Endodermal cell (in vitro differentiated cells): ENCODE measurements at regions not wholly inside any gene's neighbourhood (a gene's known extent, or its start where the extent isn't known, plus 50 kb on each side); places are given as distances from the start of the nearest gene placed in this dataset.

Source experiments
- DNase-seq: peaks from one replicate; pipeline ENCODE4 v3.0.0-alpha.2; 2017
- H3K27ac ChIP-seq: 2 replicates; pipeline ENCODE4 v1.5.1; 2013; ENCODE audit warnings: mild to moderate bottlenecking, low read depth, low read length, moderate library complexity
- H3K27me3 ChIP-seq: 2 replicates; pipeline ENCODE4 v1.6.1; 2013; ENCODE audit warnings: mild to moderate bottlenecking, low read length, moderate library complexity; ENCODE audit not compliant: insufficient read depth, control insufficient read depth, poor library complexity, severe bottlenecking
- H3K36me3 ChIP-seq: 2 replicates; pipeline ENCODE4 v1.7.0; 2013; ENCODE audit warnings: mild to moderate bottlenecking, low read length, moderate library complexity; ENCODE audit not compliant: control insufficient read depth, insufficient read depth
- H3K4me1 ChIP-seq: one replicate; pipeline ENCODE4 v1.7.0; 2013; ENCODE audit warnings: low read length; ENCODE audit not compliant: control insufficient read depth, insufficient read depth
- H3K4me3 ChIP-seq: 2 replicates; pipeline ENCODE4 v1.5.1; 2013; ENCODE audit warnings: mild to moderate bottlenecking, low read length, moderate library complexity
- H3K9ac ChIP-seq: 2 replicates; pipeline ENCODE4 v1.6.1; 2013; ENCODE audit warnings: mild to moderate bottlenecking, low read length, moderate library complexity; ENCODE audit not compliant: poor library complexity, severe bottlenecking; ENCODE audit errors: extremely low read depth
- H3K9me3 ChIP-seq: 2 replicates; pipeline ENCODE4 v1.6.1; 2013; ENCODE audit warnings: mild to moderate bottlenecking, low read length, moderate library complexity; ENCODE audit not compliant: control insufficient read depth
- H3K27ac Mint-ChIP-seq: 2 replicates; pipeline ENCODE4 v1.8.0; 2020; ENCODE audit warnings: mixed read lengths
- H3K27me3 Mint-ChIP-seq: 2 replicates; pipeline ENCODE4 v1.8.0; 2021; ENCODE audit warnings: mild to moderate bottlenecking, mixed read lengths; ENCODE audit not compliant: insufficient read depth
- H3K36me3 Mint-ChIP-seq: 2 replicates; pipeline ENCODE4 v1.8.0; 2020; ENCODE audit warnings: low read depth, mixed read lengths
- H3K4me1 Mint-ChIP-seq: 2 replicates; pipeline ENCODE4 v1.8.0; 2020; ENCODE audit warnings: mixed read lengths
- H3K4me3 Mint-ChIP-seq: 2 replicates; pipeline ENCODE4 v1.8.0; 2020; ENCODE audit warnings: mild to moderate bottlenecking, moderate library complexity, mixed read lengths
- H3K9me3 Mint-ChIP-seq: 2 replicates; pipeline ENCODE4 v1.8.0; 2020; ENCODE audit warnings: mild to moderate bottlenecking, mixed read lengths
- WGBS, 2 experiments: methylation state at CpG; one replicate each; pipeline versions ENCODE4 v1.1.5 to v1.1.7; 2013; ENCODE audit warnings: missing lambda C conversion rate in 2 of 2, mixed read lengths in 1 of 2; ENCODE audit not compliant: insufficient coverage in 1 of 2, insufficient read length in 1 of 2; 5-methylcytosine and 5-hydroxymethylcytosine counted together
- TF ChIP-seq, protein P1 (sequence below): fragments of 200-600 bp; sonication (generic); conservative IDR thresholded peaks from 2 replicates; pipeline ENCODE4 v1.5.0; 2021; ENCODE audit warnings: antibody characterized with exemption, mild to moderate bottlenecking

DNA sequence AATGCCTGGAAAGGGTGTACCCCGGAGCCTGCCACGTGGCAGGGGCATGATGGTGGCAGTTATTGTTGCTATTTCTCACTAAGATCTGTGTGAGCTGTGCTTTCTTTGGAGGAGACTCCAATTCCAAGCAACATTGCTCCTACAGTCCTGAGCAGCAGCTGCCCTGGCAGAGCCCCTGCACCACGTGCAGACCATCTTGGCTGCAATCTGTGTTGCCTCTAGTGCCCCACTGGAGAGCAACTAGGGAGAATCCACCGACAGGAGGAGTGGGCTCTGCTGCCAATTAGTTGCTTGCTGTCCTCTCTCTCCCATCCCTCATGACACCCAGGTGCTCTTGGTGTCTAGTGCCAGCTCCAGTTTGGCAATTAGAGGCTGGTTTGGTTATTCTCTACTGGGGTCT is 116.0 kb downstream of the PXDC1 start:
- H3K9ac ChIP-seq: no peak overlapping the region
- no peaks in the 10 kb centered on the region for H3K27me3 ChIP-seq
- Mint-ChIP-seq H3K36me3 (no peaks in the 10 kb centered on the region), H3K27ac (no peak overlapping the region), H3K4me1 (peaks cover 2% of the 10 kb centered on the region), H3K4me3 (no peak overlapping the region), H3K9me3 (peaks cover 3% of the 10 kb centered on the region), H3K27me3 (no peaks in the 10 kb centered on the region)
- H3K4me3 ChIP-seq: no peak overlapping the region
- no peaks in the 10 kb centered on the region for H3K9me3 ChIP-seq
- no peaks in the 10 kb centered on the region for H3K36me3 ChIP-seq
- DNase-seq: no peak
- 87 to 97% methylated on average over 4 of the region's 4 CpGs for WGBS, 2 experiments
- no peak overlapping the region for H3K27ac ChIP-seq
- H3K4me1 ChIP-seq: peaks cover 2% of the 10 kb centered on the region
- TF ChIP-seq, protein P1, sequence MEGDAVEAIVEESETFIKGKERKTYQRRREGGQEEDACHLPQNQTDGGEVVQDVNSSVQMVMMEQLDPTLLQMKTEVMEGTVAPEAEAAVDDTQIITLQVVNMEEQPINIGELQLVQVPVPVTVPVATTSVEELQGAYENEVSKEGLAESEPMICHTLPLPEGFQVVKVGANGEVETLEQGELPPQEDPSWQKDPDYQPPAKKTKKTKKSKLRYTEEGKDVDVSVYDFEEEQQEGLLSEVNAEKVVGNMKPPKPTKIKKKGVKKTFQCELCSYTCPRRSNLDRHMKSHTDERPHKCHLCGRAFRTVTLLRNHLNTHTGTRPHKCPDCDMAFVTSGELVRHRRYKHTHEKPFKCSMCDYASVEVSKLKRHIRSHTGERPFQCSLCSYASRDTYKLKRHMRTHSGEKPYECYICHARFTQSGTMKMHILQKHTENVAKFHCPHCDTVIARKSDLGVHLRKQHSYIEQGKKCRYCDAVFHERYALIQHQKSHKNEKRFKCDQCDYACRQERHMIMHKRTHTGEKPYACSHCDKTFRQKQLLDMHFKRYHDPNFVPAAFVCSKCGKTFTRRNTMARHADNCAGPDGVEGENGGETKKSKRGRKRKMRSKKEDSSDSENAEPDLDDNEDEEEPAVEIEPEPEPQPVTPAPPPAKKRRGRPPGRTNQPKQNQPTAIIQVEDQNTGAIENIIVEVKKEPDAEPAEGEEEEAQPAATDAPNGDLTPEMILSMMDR: no peak

DNA sequence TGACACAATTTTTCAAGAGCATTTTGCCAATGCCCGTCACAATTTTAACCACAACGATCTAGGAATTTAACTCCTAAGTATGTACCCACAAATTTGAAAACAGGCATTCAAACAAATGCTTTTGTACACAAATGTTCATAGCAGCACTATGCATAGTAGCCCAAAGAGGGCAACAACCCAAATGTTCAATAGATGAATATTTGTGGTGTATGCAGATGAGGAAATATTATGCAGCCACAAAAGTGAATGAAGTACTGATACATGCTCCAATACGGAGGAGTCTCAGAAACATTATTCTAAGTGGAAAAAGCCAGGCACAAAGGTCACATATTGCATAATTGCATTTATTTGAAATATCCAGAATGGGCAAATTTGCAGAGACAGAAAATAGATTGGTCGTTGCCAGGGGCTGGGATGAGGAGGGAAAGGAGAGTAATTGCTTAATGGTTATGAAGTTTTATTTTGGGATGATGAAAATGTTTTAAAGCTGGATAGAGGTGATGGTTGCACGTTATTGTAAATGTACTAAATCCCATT is 117.2 kb downstream of the PXDC1 start:
- no peak for DNase-seq
- H3K27ac ChIP-seq: no peak overlapping the region
- no peaks in the 10 kb centered on the region for H3K36me3 ChIP-seq
- Mint-ChIP-seq H3K9me3 (peaks cover 3% of the 10 kb centered on the region), H3K4me3 (no peak overlapping the region), H3K4me1 (peaks cover 8% of the 10 kb centered on the region), H3K27me3 (no peaks in the 10 kb centered on the region), H3K27ac (no peak overlapping the region), H3K36me3 (no peaks in the 10 kb centered on the region)
- H3K27me3 ChIP-seq: no peaks in the 10 kb centered on the region
- no peak overlapping the region for H3K4me3 ChIP-seq
- no peaks in the 10 kb centered on the region for H3K9me3 ChIP-seq
- peaks cover 3% of the 10 kb centered on the region for H3K4me1 ChIP-seq
- 93 to 98% methylated on average over 5 of the region's 5 CpGs for WGBS, 2 experiments
- H3K9ac ChIP-seq: no peak overlapping the region
- TF ChIP-seq, protein P1: no peak

DNA sequence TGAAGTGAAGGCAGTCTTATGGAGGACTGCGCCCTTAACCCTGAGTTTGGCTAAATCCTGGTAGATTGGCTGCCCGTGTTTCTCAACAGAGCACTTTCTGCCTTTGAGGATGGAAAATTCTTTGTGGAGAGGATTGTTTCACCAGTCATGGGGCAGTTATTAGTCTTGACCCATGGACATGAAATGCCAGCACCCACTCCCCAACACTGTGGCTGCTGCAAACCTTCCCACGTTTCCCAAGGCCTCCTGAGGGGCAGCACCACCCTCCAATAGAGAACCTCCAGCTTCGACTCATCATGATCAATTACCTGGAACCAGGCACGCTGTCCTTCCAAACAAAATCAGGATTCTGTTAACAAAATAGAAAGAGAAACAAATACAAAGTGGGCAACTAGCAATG is 117.8 kb downstream of the PXDC1 start:
- H3K27ac Mint-ChIP-seq: no peak overlapping the region
- no peaks in the 10 kb centered on the region for H3K36me3 ChIP-seq
- H3K9me3 Mint-ChIP-seq: peaks cover under 1% of the 10 kb centered on the region
- H3K27me3 ChIP-seq: no peaks in the 10 kb centered on the region
- H3K4me3 ChIP-seq: no peak overlapping the region
- H3K36me3 Mint-ChIP-seq: no peaks in the 10 kb centered on the region
- H3K4me1 ChIP-seq: peaks cover 3% of the 10 kb centered on the region
- H3K9me3 ChIP-seq: no peaks in the 10 kb centered on the region
- DNase-seq: no peak
- TF ChIP-seq, protein P1: no peak
- no peak overlapping the region for H3K9ac ChIP-seq
- H3K4me3 Mint-ChIP-seq: no peak overlapping the region
- H3K27me3 Mint-ChIP-seq: no peaks in the 10 kb centered on the region
- no peak overlapping the region for H3K27ac ChIP-seq
- H3K4me1 Mint-ChIP-seq: peaks cover 10% of the 10 kb centered on the region
- WGBS, 2 experiments: 93% methylated on average over 5 of the region's 5 CpGs; no CpG with 5 or more reads in 1 of the 2 experiments
